Heart left ventricle (tissue), 13 donors: ENCODE measurements at regions not wholly inside any gene's neighbourhood (a gene's known extent, or its start where the extent isn't known, plus 50 kb on each side); places are given as distances from the start of the nearest gene placed in this dataset.

ENCODE experiments used
- CTCF ChIP-seq, 12 donors: fragments of 200-600 bp; sonication (generic) in 4 of 12; IDR thresholded peaks; one replicate each; pipeline versions ENCODE4 v1.5.0 to v1.8.0; 2018 to 2022; ENCODE audit warnings: antibody characterized with exemption in 12 of 12, mild to moderate bottlenecking in 5 of 12
- POLR2A ChIP-seq, 2 donors: fragments of 450-650 bp; IDR thresholded peaks; one replicate each; pipeline ENCODE4 v1.6.1; 2017; ENCODE audit warnings: antibody characterized with exemption in 2 of 2, mild to moderate bottlenecking in 2 of 2, moderate library complexity in 2 of 2
- donor health status: ischemic (EF 13 %, LVEDD 7.1; RV severe dilation, severe dysfunction).
- donor health status: DM: no; HTN: yes; CAD: no.
- donor health status: DM: no; HTN: no; CAD: no.
- donor health status: ischemic (EF 25% LVEDD 6.9; RV normal size, moderate dysfunction).
- donor health status: ischemic (EF 25% LVEDD 5.7; RV mildly dilated, moderate dysfunction).
- donor health status: ischemic (EF 35%, LVEDD 5.7; RV mildly dilated, moderate dysfunction).
- donor health status: nonischemic (EF 11% LVEDD 7.7; RV severe dilation, severe dysfunction).
- donor health status: DM: yes; HTN: yes; CAD: no.
- donor health status: PGD.
- donor health status: ischemic (EF 29% LVEDD 5.4; RV normal size, mild dysfunction).
- donor health status: nonischemic (EF 23%, LVEDD 6.1; RV moderate dilation, normal function).

GRCh38 chrX:4878640-4879039 is 1165.2 kb upstream of the PRKX start:
- TF ChIP-seq CTCF (IDR thresholded peaks at IDR 0.05) (no peak), POLR2A (IDR thresholded peaks at IDR 0.05) (no peak)
